OCI-LY3 (cell line): ENCODE measurements at regions not wholly inside any gene's neighbourhood (a gene's known extent, or its start where the extent isn't known, plus 50 kb on each side); places are given as distances from the start of the nearest gene placed in this dataset.

ENCODE experiments used
- CTCF ChIP-seq: fragments of 200-600, 300-600 bp; sonication (generic); IDR thresholded peaks from 2 replicates; pipeline ENCODE4 v1.5.1; 2014; ENCODE audit warnings: antibody characterized with exemption, low read length, low read depth
- EZH2phosphoT487 ChIP-seq: fragments of 200-600 bp; shearing (Covaris generic); IDR thresholded peaks from 2 replicates; pipeline ENCODE4 v1.6.1; 2018; ENCODE audit warnings: antibody characterized with exemption, mixed run types, low read depth

GRCh38 chr10:111199587-111199986, 122.8 kb downstream of the ADRA2A start:
- no peak for TF ChIP-seq CTCF
- no peak for TF ChIP-seq EZH2phosphoT487
